ENCODE measurements at regions not wholly inside any gene's neighbourhood (a gene's known extent, or its start where the extent isn't known, plus 50 kb on each side); places are given as distances from the start of the nearest gene placed in this dataset.

DNA sequence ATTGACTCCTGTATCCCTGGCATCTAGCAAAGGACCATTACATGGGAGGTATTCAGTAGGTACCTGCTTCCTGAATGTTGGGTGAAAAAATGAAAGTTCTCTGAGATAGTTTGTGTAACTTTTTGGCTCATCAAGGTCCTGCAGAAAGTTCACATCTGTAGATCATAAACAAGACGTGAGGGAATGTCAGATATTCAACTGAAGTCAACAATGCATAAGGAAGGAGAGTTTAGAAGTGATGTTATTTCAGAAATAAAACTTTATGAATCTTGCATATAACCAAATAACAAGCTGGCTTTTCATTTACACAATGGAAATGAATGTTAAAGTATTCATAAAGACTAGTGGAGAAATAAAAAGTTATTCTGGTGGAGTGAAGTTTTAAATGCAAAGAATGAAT, 73.4 kb upstream of the RBMS3 start (continued):
- TF ChIP-seq, protein P1, sequence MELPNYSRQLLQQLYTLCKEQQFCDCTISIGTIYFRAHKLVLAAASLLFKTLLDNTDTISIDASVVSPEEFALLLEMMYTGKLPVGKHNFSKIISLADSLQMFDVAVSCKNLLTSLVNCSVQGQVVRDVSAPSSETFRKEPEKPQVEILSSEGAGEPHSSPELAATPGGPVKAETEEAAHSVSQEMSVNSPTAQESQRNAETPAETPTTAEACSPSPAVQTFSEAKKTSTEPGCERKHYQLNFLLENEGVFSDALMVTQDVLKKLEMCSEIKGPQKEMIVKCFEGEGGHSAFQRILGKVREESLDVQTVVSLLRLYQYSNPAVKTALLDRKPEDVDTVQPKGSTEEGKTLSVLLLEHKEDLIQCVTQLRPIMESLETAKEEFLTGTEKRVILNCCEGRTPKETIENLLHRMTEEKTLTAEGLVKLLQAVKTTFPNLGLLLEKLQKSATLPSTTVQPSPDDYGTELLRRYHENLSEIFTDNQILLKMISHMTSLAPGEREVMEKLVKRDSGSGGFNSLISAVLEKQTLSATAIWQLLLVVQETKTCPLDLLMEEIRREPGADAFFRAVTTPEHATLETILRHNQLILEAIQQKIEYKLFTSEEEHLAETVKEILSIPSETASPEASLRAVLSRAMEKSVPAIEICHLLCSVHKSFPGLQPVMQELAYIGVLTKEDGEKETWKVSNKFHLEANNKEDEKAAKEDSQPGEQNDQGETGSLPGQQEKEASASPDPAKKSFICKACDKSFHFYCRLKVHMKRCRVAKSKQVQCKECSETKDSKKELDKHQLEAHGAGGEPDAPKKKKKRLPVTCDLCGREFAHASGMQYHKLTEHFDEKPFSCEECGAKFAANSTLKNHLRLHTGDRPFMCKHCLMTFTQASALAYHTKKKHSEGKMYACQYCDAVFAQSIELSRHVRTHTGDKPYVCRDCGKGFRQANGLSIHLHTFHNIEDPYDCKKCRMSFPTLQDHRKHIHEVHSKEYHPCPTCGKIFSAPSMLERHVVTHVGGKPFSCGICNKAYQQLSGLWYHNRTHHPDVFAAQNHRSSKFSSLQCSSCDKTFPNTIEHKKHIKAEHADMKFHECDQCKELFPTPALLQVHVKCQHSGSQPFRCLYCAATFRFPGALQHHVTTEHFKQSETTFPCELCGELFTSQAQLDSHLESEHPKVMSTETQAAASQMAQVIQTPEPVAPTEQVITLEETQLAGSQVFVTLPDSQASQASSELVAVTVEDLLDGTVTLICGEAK (IDR thresholded peaks at IDR 0.05; ENCODE audit: borderline replicate concordance): no peak
- TF ChIP-seq, protein P2, sequence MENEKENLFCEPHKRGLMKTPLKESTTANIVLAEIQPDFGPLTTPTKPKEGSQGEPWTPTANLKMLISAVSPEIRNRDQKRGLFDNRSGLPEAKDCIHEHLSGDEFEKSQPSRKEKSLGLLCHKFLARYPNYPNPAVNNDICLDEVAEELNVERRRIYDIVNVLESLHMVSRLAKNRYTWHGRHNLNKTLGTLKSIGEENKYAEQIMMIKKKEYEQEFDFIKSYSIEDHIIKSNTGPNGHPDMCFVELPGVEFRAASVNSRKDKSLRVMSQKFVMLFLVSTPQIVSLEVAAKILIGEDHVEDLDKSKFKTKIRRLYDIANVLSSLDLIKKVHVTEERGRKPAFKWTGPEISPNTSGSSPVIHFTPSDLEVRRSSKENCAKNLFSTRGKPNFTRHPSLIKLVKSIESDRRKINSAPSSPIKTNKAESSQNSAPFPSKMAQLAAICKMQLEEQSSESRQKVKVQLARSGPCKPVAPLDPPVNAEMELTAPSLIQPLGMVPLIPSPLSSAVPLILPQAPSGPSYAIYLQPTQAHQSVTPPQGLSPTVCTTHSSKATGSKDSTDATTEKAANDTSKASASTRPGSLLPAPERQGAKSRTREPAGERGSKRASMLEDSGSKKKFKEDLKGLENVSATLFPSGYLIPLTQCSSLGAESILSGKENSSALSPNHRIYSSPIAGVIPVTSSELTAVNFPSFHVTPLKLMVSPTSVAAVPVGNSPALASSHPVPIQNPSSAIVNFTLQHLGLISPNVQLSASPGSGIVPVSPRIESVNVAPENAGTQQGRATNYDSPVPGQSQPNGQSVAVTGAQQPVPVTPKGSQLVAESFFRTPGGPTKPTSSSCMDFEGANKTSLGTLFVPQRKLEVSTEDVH (IDR thresholded peaks at IDR 0.05; ENCODE audit: low read depth, partially characterized antibody): no peak
- TF ChIP-seq SREBF2 (IDR thresholded peaks at IDR 0.05; ENCODE audit: low read length) (no peak), ZNF207 (IDR thresholded peaks at IDR 0.05; ENCODE audit: borderline replicate concordance) (no peak), CHD1 (IDR thresholded peaks at IDR 0.05; ENCODE audit: low read depth, low read length) (no peak), SMC3 (IDR thresholded peaks at IDR 0.05; ENCODE audit: borderline replicate concordance, low read length) (no peak), CHD4 (IDR thresholded peaks at IDR 0.05) (no peak), TAF1 (IDR thresholded peaks at IDR 0.05; ENCODE audit: borderline replicate concordance, low read depth, low read length) (no peak)
- TF ChIP-seq, protein P3, sequence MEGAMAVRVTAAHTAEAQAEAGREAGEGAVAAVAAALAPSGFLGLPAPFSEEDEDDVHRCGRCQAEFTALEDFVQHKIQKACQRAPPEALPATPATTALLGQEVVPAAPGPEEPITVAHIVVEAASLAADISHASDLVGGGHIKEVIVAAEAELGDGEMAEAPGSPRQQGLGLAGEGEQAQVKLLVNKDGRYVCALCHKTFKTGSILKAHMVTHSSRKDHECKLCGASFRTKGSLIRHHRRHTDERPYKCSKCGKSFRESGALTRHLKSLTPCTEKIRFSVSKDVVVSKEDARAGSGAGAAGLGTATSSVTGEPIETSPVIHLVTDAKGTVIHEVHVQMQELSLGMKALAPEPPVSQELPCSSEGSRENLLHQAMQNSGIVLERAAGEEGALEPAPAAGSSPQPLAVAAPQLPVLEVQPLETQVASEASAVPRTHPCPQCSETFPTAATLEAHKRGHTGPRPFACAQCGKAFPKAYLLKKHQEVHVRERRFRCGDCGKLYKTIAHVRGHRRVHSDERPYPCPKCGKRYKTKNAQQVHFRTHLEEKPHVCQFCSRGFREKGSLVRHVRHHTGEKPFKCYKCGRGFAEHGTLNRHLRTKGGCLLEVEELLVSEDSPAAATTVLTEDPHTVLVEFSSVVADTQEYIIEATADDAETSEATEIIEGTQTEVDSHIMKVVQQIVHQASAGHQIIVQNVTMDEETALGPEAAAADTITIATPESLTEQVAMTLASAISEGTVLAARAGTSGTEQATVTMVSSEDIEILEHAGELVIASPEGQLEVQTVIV (IDR thresholded peaks at IDR 0.05; ENCODE audit: borderline replicate concordance, partially characterized antibody): no peak

Measured in GM12878 (cell line).